Spleen (tissue), 7 donors: ENCODE measurements at regions not wholly inside any gene's neighbourhood (a gene's known extent, or its start where the extent isn't known, plus 50 kb on each side); places are given as distances from the start of the nearest gene placed in this dataset.

Source experiments
- CTCF ChIP-seq, 11 experiments: fragments of 200-600 bp in 7 of 11; fragments of 450-650 bp in 4 of 11; sonication (generic) in 4 of 11; IDR thresholded peaks in 8 of 11; conservative IDR thresholded peaks in 3 of 11; 1 replicate in 7 of 11; 2 replicates in 4 of 11; pipeline versions ENCODE4 v1.4.0 to v1.8.0; 2016 to 2021; ENCODE audit warnings: antibody characterized with exemption in 11 of 11, inconsistent platforms in 4 of 11, mild to moderate bottlenecking in 1 of 11
- POLR2AphosphoS5 ChIP-seq, 3 donors: sonication (generic); formaldehyde crosslinking; IDR thresholded peaks; one replicate each; pipeline ENCODE4 v1.5.1; 2017; ENCODE audit warnings: antibody characterized with exemption in 3 of 3
- donor health status: DM: no; HTN: no; CAD: no; lungs with moderate emphysema.
- donor health status: DM: no; HTN: no; CAD: no.
- donor health status: DM: no; HTN: no; CAD: no.

GRCh38 chr17:73982871-73983270 lies 220.6 kb upstream of the RPL38 start:
- TF ChIP-seq CTCF (IDR thresholded peaks at IDR 0.05 in 8 of 11, conservative IDR thresholded peaks at IDR 0.05 in 3 of 11), result no peak
- no peak for TF ChIP-seq POLR2AphosphoS5 (IDR thresholded peaks at IDR 0.05)
